HepG2 (cell line): ENCODE measurements at regions not wholly inside any gene's neighbourhood (a gene's known extent, or its start where the extent isn't known, plus 50 kb on each side); places are given as distances from the start of the nearest gene placed in this dataset.

ENCODE experiments used
- ATAC-seq: fragments of 200-7000 bp; cut with Tn5 transposase; 3 replicates; pipeline ENCODE4 v1.9.1; 2020; ENCODE audit warnings: mild to moderate bottlenecking, moderate library complexity
- BruUV-seq: library from RNA; stranded (reverse); fragments of 400-500 nt; replicated peaks from 2 replicates; lab custom pipeline; 2021; lab: Mats Ljungman, UMichigan
- CTCF ChIA-PET: fragments of 300-600 bp; formaldehyde crosslinking; extraction: SDS; loops from one replicate; lab custom pipeline; 2021; ENCODE audit warnings: low total read pairs, inconsistent platforms, low intra/inter-chr PET ratio; lab: Yijun Ruan, JAX
- POLR2A ChIA-PET: fragments of 350-600 bp; sonication (Branson Sonifier 250); formaldehyde crosslinking; loops from one replicate; lab custom pipeline; 2020; ENCODE audit warnings: antibody characterized with exemption, inconsistent platforms; lab: Yijun Ruan, JAX
- DNase-seq: peaks from one replicate; pipeline ENCODE4 v3.0.0-alpha.2; 2015; ENCODE audit warnings: low spot score
- FAIRE-seq: peaks from 3 replicates; lab custom pipeline; 2011; peaks lifted over from hg19 to GRCh38; lab: Jason Lieb, UNC
- H2AFZ ChIP-seq: one replicate; pipeline ENCODE4 v1.6.1; 2011; ENCODE audit warnings: low read length, inconsistent platforms
- H3K27ac ChIP-seq: fragments of 300-600 bp; 3 replicates; pipeline ENCODE4 v1.8.0; 2011; ENCODE audit warnings: mixed run types, mild to moderate bottlenecking, mixed read lengths, low read length, inconsistent platforms; ENCODE audit not compliant: insufficient read depth; ENCODE audit errors: extremely low read length
- H3K27me3 ChIP-seq, 2 experiments: fragments of 200-600 bp in 1 of 2; 2 replicates in 1 of 2; 3 replicates in 1 of 2; pipeline versions ENCODE4 v1.6.0 to v1.8.0; 2011; ENCODE audit warnings: low read length in 2 of 2, mild to moderate bottlenecking in 2 of 2, moderate library complexity in 2 of 2, inconsistent platforms in 1 of 2; ENCODE audit not compliant: insufficient read depth in 2 of 2, control insufficient read depth in 1 of 2
- H3K36me3 ChIP-seq, 2 experiments: fragments of 200-600 bp in 1 of 2; replicated peaks in 1 of 2; 2 replicates in 1 of 2; 3 replicates in 1 of 2; pipeline versions ENCODE4 v1.5.1 to v1.8.0; 2011; ENCODE audit warnings: low read length in 2 of 2, inconsistent platforms in 1 of 2; ENCODE audit not compliant: insufficient read depth in 2 of 2, control insufficient read depth in 1 of 2
- H3K4me1 ChIP-seq: 2 replicates; pipeline ENCODE4 v1.5.1; 2012; ENCODE audit warnings: low read length, inconsistent platforms; ENCODE audit not compliant: insufficient read depth
- H3K4me2 ChIP-seq: 2 replicates; pipeline ENCODE4 v1.6.0; 2011; ENCODE audit warnings: low read depth, low read length, inconsistent platforms
- H3K4me3 ChIP-seq, 3 experiments: fragments of 200-600 bp in 1 of 3; sonication (generic), shearing (Covaris generic) in 1 of 3; replicated peaks in 1 of 3; 2 replicates each; pipeline ENCODE4 v1.5.1; 2011 to 2016; ENCODE audit warnings: low read length in 3 of 3, inconsistent platforms in 2 of 3, low read depth in 2 of 3, mild to moderate bottlenecking in 2 of 3, control low read depth in 1 of 3, mixed read lengths in 1 of 3; ENCODE audit not compliant: insufficient read depth in 1 of 3
- H3K79me2 ChIP-seq: one replicate; pipeline ENCODE4 v1.6.1; 2011; ENCODE audit warnings: low read length, inconsistent platforms; ENCODE audit not compliant: insufficient read depth
- H3K9ac ChIP-seq: 2 replicates; pipeline ENCODE4 v1.6.0; 2011; ENCODE audit warnings: mild to moderate bottlenecking, low read depth, low read length, inconsistent platforms; ENCODE audit not compliant: insufficient read depth
- H3K9me3 ChIP-seq: 2 replicates; pipeline ENCODE4 v1.5.1; 2012; ENCODE audit warnings: mild to moderate bottlenecking, low read length
- H4K20me1 ChIP-seq: 2 replicates; pipeline ENCODE4 v1.6.0; 2011; ENCODE audit warnings: inconsistent platforms, mild to moderate bottlenecking, low read length, moderate library complexity; ENCODE audit not compliant: insufficient read depth
- BRD4 ChIP-seq: sonication (generic); formaldehyde crosslinking; IDR thresholded peaks from 2 replicates; pipeline ENCODE4 v1.4.0; 2020; ENCODE audit warnings: missing genetic modification reagents
- CEBPG ChIP-seq: IDR thresholded peaks from 2 replicates; pipeline ENCODE4 v1.6.1; 2016
- LBX2 ChIP-seq: sonication (generic); formaldehyde crosslinking; IDR thresholded peaks from 2 replicates; pipeline ENCODE4 v1.5.0; 2020; ENCODE audit warnings: missing genetic modification reagents, mild to moderate bottlenecking, borderline replicate concordance
- NKX3-1 ChIP-seq: sonication (generic); formaldehyde crosslinking; IDR thresholded peaks from 2 replicates; pipeline ENCODE4 v1.5.0; 2020; ENCODE audit warnings: missing genetic modification reagents
- SP1 ChIP-seq, 2 experiments: fragments of 450-650 bp in 1 of 2; sonication (generic) in 1 of 2; formaldehyde crosslinking in 1 of 2; IDR thresholded peaks; 2 replicates each; pipeline versions ENCODE4 v1.4.0 to v1.6.1; 2016 to 2020; ENCODE audit warnings: missing genetic modification reagents in 1 of 2
- YY1 ChIP-seq: IDR thresholded peaks from 2 replicates; pipeline ENCODE4 v1.6.1; 2011; ENCODE audit warnings: low read length, low read depth, moderate library complexity, mild to moderate bottlenecking; ENCODE audit not compliant: insufficient read depth, insufficient replicate concordance
- ZBTB10 ChIP-seq: sonication (generic); formaldehyde crosslinking; IDR thresholded peaks from 2 replicates; pipeline ENCODE4 v1.4.0; 2020; ENCODE audit warnings: missing genetic modification reagents, borderline replicate concordance
- ZC3H13 ChIP-seq: sonication (generic); formaldehyde crosslinking; IDR thresholded peaks from 2 replicates; pipeline ENCODE4 v1.8.1; 2023; ENCODE audit warnings: mild to moderate bottlenecking, missing genetic modification reagents, moderate library complexity
- ZFP37 ChIP-seq: sonication (generic); formaldehyde crosslinking; IDR thresholded peaks from 2 replicates; pipeline ENCODE4 v1.4.0; 2020; ENCODE audit warnings: missing genetic modification reagents, borderline replicate concordance
- ZNF136 ChIP-seq: sonication (generic); formaldehyde crosslinking; IDR thresholded peaks from 2 replicates; pipeline ENCODE4 v1.8.1; 2022; ENCODE audit warnings: low read depth, mild to moderate bottlenecking, moderate library complexity, missing genetic modification reagents
- ZNF274 ChIP-seq: sonication (generic); formaldehyde crosslinking; IDR thresholded peaks from 2 replicates; pipeline ENCODE4 v1.5.1; 2020; ENCODE audit warnings: mild to moderate bottlenecking, missing genetic modification reagents
- ZNF333 ChIP-seq: sonication (generic); formaldehyde crosslinking; IDR thresholded peaks from 2 replicates; pipeline ENCODE4 v1.4.0; 2020; ENCODE audit warnings: mild to moderate bottlenecking, missing genetic modification reagents, borderline replicate concordance
- WGBS: methylation state at CpG from one replicate; pipeline ENCODE4 v1.1.6; 2017; ENCODE audit warnings: low lambda C conversion rate; 5-methylcytosine and 5-hydroxymethylcytosine counted together
- in situ Hi-C: cut with HindIII; loops from 2 replicates; pipeline ENCODE4 v1.10.0; 2017; ENCODE audit warnings: low pct_unique_long_range_greater_than_20kb; ENCODE audit not compliant: extremely low pct_ligation_motif_present
- intact Hi-C: fragments of 100-400 bp; cut with micrococcal nuclease; formaldehyde crosslinking; loops from one replicate; pipeline ENCODE4 v1.10.0; 2022; ENCODE audit not compliant: unreplicated experiment

DNA sequence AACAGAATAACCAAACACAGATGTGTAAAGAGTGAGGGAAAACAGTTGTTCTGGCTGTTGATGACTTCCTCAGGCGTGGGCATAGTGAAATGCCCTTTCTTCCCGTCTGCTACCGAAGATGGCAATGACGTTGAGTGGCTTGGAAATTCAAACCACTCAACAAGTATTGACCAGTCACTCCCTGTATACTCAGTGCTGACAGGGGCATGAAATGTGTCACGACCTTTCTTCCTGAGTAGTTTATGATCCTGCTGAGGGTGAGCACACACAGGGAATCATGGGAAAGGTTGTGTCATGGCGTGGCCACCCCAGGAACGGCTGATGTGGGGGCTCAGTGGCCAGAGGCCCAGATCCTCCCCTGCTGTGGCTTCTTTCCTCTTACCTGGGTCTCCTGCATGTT is 87.8 kb upstream of the C1QTNF9B start:
- POLR2A ChIA-PET, result no interaction called here
- H3K27ac ChIP-seq, result no peak overlapping the region
- no peak overlapping the region for H2AFZ ChIP-seq
- no peaks in the 10 kb centered on the region for H3K9me3 ChIP-seq
- H3K27me3 ChIP-seq, result peaks cover 0 to 40% of the 10 kb centered on the region in 2 experiments; a peak in 3 of 5 replicates
- H3K4me1 ChIP-seq, result peaks cover 4% of the 10 kb centered on the region; the same call in 1 of the 2 replicates
- CTCF ChIA-PET, result no interaction called here
- no peak for FAIRE-seq
- no peaks in the 10 kb centered on the region for H3K36me3 ChIP-seq
- in situ Hi-C loops (no loop called here), intact Hi-C loops (no loop called here)
- ATAC-seq, result no peak
- H3K4me2 ChIP-seq, result no peak overlapping the region
- H3K4me3 ChIP-seq, result no peak overlapping the region
- BruUV-seq, result no TSS peak
- no peaks in the 10 kb centered on the region for H4K20me1 ChIP-seq
- no peak for DNase-seq
- TF ChIP-seq ZNF333 (CRISPR knock-in tag), result no peak
- TF ChIP-seq LBX2 (CRISPR knock-in tag), result no peak
- no peak for TF ChIP-seq YY1
- no peak for TF ChIP-seq ZBTB10 (CRISPR knock-in tag)
- TF ChIP-seq ZNF136 (CRISPR knock-in tag), result no peak
- no peak for TF ChIP-seq BRD4 (CRISPR knock-in tag)
- TF ChIP-seq NKX3-1 (CRISPR knock-in tag), result no peak
- TF ChIP-seq ZC3H13 (CRISPR knock-in tag), result no peak
- no peak for TF ChIP-seq SP1 (IDR thresholded peaks at IDR 0.05)
- TF ChIP-seq SP1 (CRISPR knock-in tag; IDR thresholded peaks at IDR 0.05), result no peak
- TF ChIP-seq ZFP37 (CRISPR knock-in tag), result no peak
- TF ChIP-seq CEBPG, result no peak
- TF ChIP-seq ZNF274, result no peak
- H3K79me2 ChIP-seq, result no peaks in the 10 kb centered on the region
- 44% methylated on average over 4 of the region's 7 CpGs for WGBS
- no peak overlapping the region for H3K9ac ChIP-seq
